Activated T-helper 17 cell treated with anti-CD3 and anti-CD28 coated beads, Interleukin-2, amount 50 U/mL, for 72 hours (primary cell): ENCODE measurements at regions not wholly inside any gene's neighbourhood (a gene's known extent, or its start where the extent isn't known, plus 50 kb on each side); places are given as distances from the start of the nearest gene placed in this dataset.

Experiments
- ATAC-seq: fragments of 150-1000 bp; cut with Tn5 transposase; replicated peaks from 2 replicates; pipeline ENCODE4 v1.10.0; 2021; ENCODE audit warnings: mild to moderate bottlenecking, moderate library complexity
- H3K27ac Mint-ChIP-seq: one replicate; pipeline ENCODE4 v1.8.0; 2022; ENCODE audit warnings: mixed read lengths
- H3K27me3 Mint-ChIP-seq: one replicate; pipeline ENCODE4 v1.8.0; 2022; ENCODE audit warnings: mixed read lengths
- H3K36me3 Mint-ChIP-seq: one replicate; pipeline ENCODE4 v1.8.0; 2022; ENCODE audit warnings: low read depth, mild to moderate bottlenecking, mixed read lengths
- H3K4me1 Mint-ChIP-seq: one replicate; pipeline ENCODE4 v1.8.0; 2022; ENCODE audit warnings: mixed read lengths
- H3K4me3 Mint-ChIP-seq: one replicate; pipeline ENCODE4 v1.8.0; 2022; ENCODE audit warnings: mild to moderate bottlenecking, mixed read lengths
- H3K9me3 Mint-ChIP-seq: one replicate; pipeline ENCODE4 v1.8.0; 2022; ENCODE audit warnings: mixed read lengths

DNA sequence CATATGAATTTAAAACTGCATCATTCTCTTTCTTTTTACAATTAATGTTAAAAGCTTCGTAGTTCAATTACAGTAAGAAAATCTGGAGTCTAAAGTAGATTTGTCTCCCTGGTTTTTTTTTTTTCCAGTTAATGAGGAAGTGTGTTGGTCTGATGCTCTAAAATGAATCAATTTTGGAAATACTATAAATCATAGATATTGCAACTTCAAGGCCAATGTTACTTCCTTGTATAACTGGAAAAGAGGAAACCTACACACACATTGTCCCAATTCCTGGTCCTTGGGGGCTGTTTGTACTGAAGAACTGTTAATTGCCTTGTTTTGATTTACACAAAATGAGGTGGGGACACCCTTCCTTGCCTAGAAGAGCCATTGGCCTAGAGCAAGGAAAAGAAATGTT, 107.2 kb downstream of the RGS2 start:
- no peak overlapping the region for H3K4me3 Mint-ChIP-seq
- no peaks in the 10 kb centered on the region for H3K9me3 Mint-ChIP-seq
- H3K36me3 Mint-ChIP-seq, result no peaks in the 10 kb centered on the region
- ATAC-seq, result no peak
- no peaks in the 10 kb centered on the region for H3K27me3 Mint-ChIP-seq
- no peaks in the 10 kb centered on the region for H3K4me1 Mint-ChIP-seq
- H3K27ac Mint-ChIP-seq, result no peak overlapping the region

DNA sequence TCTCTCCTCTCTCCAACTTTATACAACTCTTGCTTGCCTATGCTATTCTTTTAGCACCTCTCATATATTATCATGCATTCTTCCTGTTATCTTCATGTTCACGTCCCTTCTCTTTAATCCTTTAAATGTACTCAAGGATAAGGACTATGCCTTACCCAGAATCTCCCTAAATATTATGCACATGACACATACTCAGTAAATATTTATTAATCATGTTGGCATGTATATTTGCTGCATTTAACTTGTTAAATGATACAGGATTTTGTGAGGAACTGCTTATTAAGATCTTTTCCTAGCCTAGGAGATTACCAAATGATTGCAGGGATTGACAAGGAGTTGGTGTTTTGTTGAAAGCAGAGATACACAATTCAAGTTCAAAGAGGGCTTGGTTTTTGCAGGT, 109.4 kb downstream of the RGS2 start:
- no peaks in the 10 kb centered on the region for H3K4me1 Mint-ChIP-seq
- no peaks in the 10 kb centered on the region for H3K9me3 Mint-ChIP-seq
- H3K27ac Mint-ChIP-seq, result no peak overlapping the region
- H3K4me3 Mint-ChIP-seq, result no peak overlapping the region
- H3K27me3 Mint-ChIP-seq, result no peaks in the 10 kb centered on the region
- no peaks in the 10 kb centered on the region for H3K36me3 Mint-ChIP-seq
- ATAC-seq, result no peak

DNA sequence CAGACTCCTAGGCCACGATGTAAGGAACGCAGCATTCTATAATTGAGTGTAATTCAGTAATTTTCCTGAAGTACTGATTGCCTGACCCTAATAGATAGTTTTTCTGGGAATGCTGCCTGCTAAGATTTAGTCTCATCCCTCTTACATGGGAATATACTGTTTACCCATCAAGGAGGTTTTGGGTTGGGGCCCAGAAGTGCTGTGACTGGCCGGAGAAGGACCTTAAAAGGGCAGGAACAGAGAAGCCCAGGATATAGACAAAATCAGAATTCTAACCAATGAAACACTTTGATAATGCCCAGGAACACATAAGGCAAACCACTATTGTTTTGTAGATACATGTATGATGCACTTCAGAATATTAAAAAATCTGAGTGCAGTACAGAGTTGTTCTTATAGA, 111.6 kb downstream of the RGS2 start:
- ATAC-seq, result no peak
- H3K4me3 Mint-ChIP-seq, result no peak overlapping the region
- no peaks in the 10 kb centered on the region for H3K9me3 Mint-ChIP-seq
- no peaks in the 10 kb centered on the region for H3K4me1 Mint-ChIP-seq
- H3K27ac Mint-ChIP-seq, result no peak overlapping the region
- H3K27me3 Mint-ChIP-seq, result no peaks in the 10 kb centered on the region
- H3K36me3 Mint-ChIP-seq, result no peaks in the 10 kb centered on the region

DNA sequence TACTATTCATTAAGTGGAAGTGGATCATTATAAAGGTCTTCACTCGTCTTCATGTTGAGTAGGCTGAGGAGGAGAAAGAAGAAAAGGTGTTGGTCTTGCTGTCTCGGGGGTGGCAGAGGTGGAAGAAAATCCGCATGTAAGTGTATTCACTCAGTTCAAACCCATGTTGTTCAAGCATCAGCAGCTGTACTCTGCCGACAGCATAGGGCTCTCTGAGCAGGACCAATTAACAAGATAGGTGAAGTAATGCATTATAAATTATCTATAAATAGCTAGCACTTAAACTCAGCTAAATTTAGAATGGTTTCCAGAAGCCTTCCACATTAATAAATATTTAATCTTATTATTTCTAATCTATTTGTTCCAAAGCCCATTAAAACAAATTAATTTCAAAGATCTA, 116.8 kb downstream of the RGS2 start:
- H3K27ac Mint-ChIP-seq, result no peak overlapping the region
- no peaks in the 10 kb centered on the region for H3K36me3 Mint-ChIP-seq
- H3K4me1 Mint-ChIP-seq, result no peaks in the 10 kb centered on the region
- no peak overlapping the region for H3K4me3 Mint-ChIP-seq
- H3K9me3 Mint-ChIP-seq, result no peaks in the 10 kb centered on the region
- H3K27me3 Mint-ChIP-seq, result no peaks in the 10 kb centered on the region
- no peak for ATAC-seq

DNA sequence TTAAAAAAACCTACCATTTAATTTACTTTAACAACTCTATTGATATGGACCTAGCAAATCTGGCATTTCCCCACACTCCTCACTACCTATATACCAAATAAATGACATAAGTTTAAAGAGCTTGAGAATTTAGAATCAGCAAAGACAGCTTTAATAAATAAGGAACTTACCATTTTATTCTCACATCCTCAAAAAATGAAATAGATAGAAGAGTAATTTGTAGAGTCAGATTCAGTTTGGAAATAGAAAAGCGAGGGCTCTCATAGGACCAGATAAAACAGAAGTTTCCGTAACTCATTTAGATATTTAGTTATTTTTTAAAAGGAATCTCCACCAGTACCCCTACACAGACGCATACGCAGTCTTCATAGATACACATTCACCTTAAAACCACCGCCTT, 117.9 kb downstream of the RGS2 start:
- Mint-ChIP-seq H3K27me3 (no peaks in the 10 kb centered on the region), H3K27ac (no peak overlapping the region), H3K4me1 (no peaks in the 10 kb centered on the region), H3K9me3 (no peaks in the 10 kb centered on the region), H3K36me3 (no peaks in the 10 kb centered on the region), H3K4me3 (no peak overlapping the region)
- no peak for ATAC-seq

DNA sequence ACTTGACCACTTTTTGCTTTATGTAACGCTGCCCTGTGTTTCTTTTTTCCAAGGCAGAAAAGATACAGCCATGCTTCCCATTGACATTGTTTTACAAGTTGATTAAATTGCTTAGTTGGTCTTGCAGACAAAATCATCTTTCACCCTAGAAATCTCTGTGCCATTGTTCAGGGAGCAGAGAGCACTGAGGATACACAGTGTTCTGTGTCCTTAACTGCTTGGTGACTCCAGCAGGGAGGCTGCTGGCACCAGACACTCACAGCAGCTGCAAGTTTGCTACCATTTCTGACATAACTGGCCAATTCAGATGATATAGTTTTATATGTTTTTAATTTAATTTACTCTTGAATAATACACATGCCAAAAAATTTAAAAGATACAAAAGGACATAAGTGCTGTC, 118.7 kb downstream of the RGS2 start:
- H3K9me3 Mint-ChIP-seq, result no peaks in the 10 kb centered on the region
- ATAC-seq, result no peak
- no peak overlapping the region for H3K27ac Mint-ChIP-seq
- H3K4me1 Mint-ChIP-seq, result no peaks in the 10 kb centered on the region
- no peaks in the 10 kb centered on the region for H3K27me3 Mint-ChIP-seq
- no peak overlapping the region for H3K4me3 Mint-ChIP-seq
- H3K36me3 Mint-ChIP-seq, result no peaks in the 10 kb centered on the region

DNA sequence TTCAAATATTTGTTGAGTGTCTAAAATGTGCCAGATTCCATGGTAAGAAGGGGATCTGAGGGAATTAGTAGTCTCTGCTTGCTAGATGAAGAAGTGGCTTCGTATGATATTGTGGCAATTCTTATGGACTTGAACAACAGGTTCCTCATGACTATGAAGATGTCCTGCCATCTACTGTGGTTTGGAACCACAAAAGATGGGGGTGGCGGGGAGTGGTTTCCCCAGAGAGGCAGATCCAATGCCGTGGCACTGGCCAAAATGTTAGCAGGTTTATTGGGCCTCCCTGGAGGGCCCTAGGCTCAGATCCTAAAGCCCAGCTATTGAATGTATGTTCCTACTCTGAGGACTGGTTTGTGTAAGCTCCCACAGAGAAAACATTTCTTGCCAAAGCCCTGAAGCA, 120.8 kb downstream of the RGS2 start:
- Mint-ChIP-seq H3K36me3 (no peaks in the 10 kb centered on the region), H3K27me3 (no peaks in the 10 kb centered on the region), H3K4me3 (no peak overlapping the region), H3K27ac (no peak overlapping the region), H3K4me1 (no peaks in the 10 kb centered on the region), H3K9me3 (no peaks in the 10 kb centered on the region)
- ATAC-seq, result no peak

DNA sequence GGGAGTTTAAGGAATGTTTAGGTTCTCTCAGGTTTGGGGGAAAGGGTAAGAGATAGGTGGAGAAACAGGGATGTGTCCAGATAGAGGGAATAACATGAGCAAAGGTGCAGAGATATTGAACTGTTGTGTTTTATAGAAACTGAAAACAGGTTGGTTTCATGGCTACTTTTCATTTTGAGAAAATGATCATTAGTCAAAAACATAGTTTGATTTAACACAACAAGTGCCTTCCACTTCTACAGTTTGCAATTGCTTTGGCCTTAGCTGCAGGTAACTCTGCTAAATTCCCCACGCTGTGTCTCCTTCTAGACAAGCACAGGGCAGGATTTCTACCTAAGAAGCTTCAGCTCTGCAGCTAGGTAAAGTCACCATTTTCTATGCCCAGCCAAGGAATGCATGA, 124.9 kb downstream of the RGS2 start:
- Mint-ChIP-seq H3K4me3 (no peak overlapping the region), H3K27me3 (no peaks in the 10 kb centered on the region), H3K36me3 (no peaks in the 10 kb centered on the region), H3K4me1 (peaks cover 14% of the 10 kb centered on the region), H3K9me3 (no peaks in the 10 kb centered on the region), H3K27ac (peak overlapping the region; percentile 16)
- peak; percentile 20 for ATAC-seq

DNA sequence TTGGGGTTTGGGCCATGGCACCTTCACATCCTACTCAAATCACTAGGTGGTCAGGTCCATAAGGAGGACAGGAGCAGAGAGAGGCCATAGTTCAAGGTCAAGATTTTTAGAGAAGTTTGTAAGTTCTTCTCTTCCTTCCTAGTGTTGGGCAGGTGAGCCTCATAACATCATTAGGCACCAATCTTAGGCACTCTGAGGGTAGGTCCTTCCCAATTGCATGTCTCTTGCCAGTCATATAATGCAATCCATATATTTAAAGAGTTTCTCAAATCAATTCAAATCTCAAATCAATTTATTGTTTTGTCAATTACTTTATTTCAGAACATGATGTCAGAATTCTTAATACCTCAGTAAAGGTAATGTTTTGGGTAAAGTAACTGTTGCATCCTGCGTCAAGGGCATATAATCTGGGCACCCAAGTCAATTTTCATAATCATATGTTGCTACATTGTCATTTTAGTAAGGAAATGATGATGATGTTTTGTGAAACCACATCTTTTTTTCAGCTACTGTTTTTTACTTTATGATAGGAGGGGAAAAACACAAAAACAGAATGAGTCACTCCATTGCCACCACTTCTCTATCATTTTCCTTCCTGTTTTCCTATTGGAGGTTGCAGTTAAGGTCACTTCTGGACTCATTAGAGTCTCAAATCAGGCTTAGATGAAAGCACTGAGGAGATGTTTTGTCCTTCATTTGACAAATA, 122.7 kb downstream of the UCHL5 start:
- no peaks in the 10 kb centered on the region for H3K9me3 Mint-ChIP-seq
- H3K4me1 Mint-ChIP-seq, result peaks cover 14% of the 10 kb centered on the region
- peak; percentile 92 for ATAC-seq
- H3K4me3 Mint-ChIP-seq, result peak overlapping the region; percentile 17
- H3K27ac Mint-ChIP-seq, result peak overlapping the region; percentile 81
- H3K36me3 Mint-ChIP-seq, result no peaks in the 10 kb centered on the region
- H3K27me3 Mint-ChIP-seq, result no peaks in the 10 kb centered on the region

DNA sequence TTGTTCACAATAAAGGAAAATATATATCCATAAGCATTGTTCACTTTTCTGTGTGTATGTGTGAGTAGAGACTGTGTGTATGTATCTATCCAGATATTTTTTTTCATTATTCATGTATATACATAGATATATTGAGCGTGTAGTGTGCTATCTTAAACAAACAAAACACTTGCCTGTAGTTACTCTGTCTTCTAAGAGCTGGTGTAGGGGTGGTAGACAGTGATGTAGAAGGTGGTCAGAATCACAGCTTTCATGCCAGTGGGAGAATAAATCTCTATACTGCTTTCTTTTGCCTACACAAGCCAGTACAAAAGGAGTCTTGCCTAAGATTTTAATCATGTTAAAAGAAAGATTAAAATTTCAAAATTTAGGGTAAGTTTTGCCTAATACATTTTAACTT, 122.0 kb downstream of the UCHL5 start:
- H3K9me3 Mint-ChIP-seq, result no peaks in the 10 kb centered on the region
- H3K4me1 Mint-ChIP-seq, result peaks cover 14% of the 10 kb centered on the region
- H3K36me3 Mint-ChIP-seq, result no peaks in the 10 kb centered on the region
- no peak overlapping the region for H3K4me3 Mint-ChIP-seq
- no peak for ATAC-seq
- peak overlapping the region; percentile 81 for H3K27ac Mint-ChIP-seq
- no peaks in the 10 kb centered on the region for H3K27me3 Mint-ChIP-seq

DNA sequence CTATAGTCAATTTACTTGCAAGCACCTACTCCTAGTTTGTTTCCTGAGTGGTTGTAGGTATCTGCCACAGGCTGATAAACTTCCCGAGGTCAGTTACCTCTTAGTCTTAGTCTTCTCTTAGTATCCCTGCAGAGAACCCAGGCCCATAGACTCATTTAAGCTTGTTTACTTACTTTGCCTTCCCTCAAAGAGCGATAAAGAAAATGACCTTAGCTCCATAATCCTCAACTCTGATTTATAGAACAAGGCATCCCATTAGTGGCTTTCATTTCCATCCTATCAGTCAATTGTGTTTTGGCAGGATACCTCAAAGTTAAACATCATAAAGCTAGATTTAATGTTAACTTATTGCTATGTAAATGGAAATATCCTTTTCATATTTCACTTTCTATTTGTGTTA, 119.7 kb downstream of the UCHL5 start:
- ATAC-seq, result no peak
- no peaks in the 10 kb centered on the region for H3K9me3 Mint-ChIP-seq
- H3K4me3 Mint-ChIP-seq, result no peak overlapping the region
- peak overlapping the region; percentile 5 for H3K27ac Mint-ChIP-seq
- H3K4me1 Mint-ChIP-seq, result peaks cover 14% of the 10 kb centered on the region
- H3K27me3 Mint-ChIP-seq, result no peaks in the 10 kb centered on the region
- no peaks in the 10 kb centered on the region for H3K36me3 Mint-ChIP-seq

DNA sequence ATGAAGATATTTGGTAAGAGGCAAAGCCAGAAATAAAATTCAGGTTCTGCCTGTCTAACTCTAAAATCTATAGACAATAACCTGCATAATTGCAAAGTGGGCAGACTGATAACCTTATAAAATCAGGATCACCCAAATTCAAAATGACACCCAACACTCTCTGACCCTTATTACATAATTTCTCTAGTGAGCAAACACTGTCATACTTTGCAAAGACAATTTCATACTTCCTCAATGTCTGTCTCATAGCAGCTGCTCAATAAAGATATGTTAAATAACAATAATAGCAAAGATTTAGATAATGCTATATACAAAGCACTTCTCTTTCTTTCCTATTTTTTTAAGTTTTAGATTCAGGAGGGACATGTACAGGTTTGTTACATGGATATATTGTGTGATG, 118.5 kb downstream of the UCHL5 start:
- Mint-ChIP-seq H3K4me1 (peaks cover 14% of the 10 kb centered on the region), H3K4me3 (no peak overlapping the region), H3K27me3 (no peaks in the 10 kb centered on the region), H3K27ac (no peak overlapping the region), H3K9me3 (no peaks in the 10 kb centered on the region), H3K36me3 (no peaks in the 10 kb centered on the region)
- no peak for ATAC-seq

DNA sequence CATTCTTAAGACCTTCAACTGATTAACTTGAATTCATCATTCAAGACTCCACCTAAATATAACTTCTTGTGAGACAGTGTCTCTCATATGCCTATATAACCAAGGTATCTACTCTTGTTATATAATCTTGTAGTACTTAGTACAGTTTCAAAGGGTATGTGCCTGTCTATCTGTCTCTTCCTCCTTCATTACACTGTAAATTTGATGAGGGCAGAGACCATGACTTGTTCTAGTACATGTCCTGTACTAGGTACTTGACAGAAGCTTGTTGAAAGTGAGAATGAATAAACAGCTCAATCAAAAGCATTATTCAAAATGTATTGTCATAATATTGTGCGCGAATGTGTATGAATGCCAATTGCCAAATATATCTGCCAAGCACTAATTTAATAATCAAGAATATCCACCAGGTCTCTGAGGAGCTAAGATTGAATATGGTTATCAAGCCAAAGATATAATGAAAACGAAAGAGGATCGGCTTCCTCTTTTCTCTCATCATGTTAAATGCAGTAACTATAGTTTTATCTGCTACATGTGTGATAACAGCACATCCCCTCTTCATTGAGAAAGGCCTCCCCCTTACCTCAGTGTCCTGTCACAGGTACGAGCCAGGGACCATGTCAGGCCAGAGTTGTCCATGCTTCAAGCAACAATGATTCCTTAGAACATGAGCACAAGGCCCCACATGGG, 117.3 kb downstream of the UCHL5 start:
- Mint-ChIP-seq H3K4me1 (peaks cover 3% of the 10 kb centered on the region), H3K27ac (no peak overlapping the region), H3K9me3 (no peaks in the 10 kb centered on the region), H3K36me3 (no peaks in the 10 kb centered on the region), H3K4me3 (no peak overlapping the region), H3K27me3 (no peaks in the 10 kb centered on the region)
- no peak for ATAC-seq

DNA sequence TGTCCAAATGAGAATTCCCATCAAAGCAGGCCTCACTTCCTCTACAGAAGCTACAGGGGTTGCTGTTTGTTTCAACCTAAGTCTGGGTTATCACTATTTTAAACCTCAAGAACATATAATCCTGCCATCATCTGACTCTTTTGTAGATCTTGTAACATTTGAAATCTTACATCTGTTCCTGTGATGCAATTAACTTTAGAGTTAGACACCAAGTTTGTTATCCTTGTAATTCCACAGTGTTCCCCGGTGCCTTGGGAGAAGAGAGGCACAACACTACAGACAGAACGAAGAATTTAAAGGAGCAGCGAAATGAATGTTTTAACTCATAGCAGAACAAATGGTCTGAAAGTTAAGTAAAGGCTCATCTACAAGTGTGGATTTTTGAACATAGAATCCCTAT, 116.1 kb downstream of the UCHL5 start:
- H3K27me3 Mint-ChIP-seq, result no peaks in the 10 kb centered on the region
- H3K4me3 Mint-ChIP-seq, result no peak overlapping the region
- no peak overlapping the region for H3K27ac Mint-ChIP-seq
- ATAC-seq, result no peak
- no peaks in the 10 kb centered on the region for H3K4me1 Mint-ChIP-seq
- H3K9me3 Mint-ChIP-seq, result no peaks in the 10 kb centered on the region
- H3K36me3 Mint-ChIP-seq, result no peaks in the 10 kb centered on the region

DNA sequence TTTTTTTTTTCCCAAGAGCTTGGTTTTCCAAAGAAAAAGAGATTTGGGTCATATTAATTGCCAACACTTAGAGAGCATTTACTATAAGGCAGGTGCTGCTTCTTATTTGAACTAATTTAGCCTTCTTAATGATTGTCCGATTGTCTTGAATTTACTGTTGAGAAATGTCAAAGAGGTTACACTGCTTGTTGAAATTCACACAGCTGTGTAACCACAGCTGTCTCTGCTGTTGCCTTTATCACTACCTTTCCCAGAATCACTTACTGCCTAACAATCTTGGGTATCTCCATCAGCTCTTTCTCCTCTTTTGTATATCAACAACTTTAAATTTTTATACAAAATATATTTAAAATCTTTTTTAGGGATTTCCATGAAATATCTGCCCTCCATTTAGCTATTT, 115.6 kb downstream of the UCHL5 start:
- Mint-ChIP-seq H3K9me3 (no peaks in the 10 kb centered on the region), H3K36me3 (no peaks in the 10 kb centered on the region)

More for the DNA sequence above, 115.6 kb downstream of the UCHL5 start:
- Mint-ChIP-seq H3K27me3 (no peaks in the 10 kb centered on the region), H3K27ac (no peak overlapping the region), H3K4me1 (no peaks in the 10 kb centered on the region), H3K4me3 (no peak overlapping the region)
- ATAC-seq, result no peak
